HG03159 (cell line): ENCODE measurements at regions not wholly inside any gene's neighbourhood (a gene's known extent, or its start where the extent isn't known, plus 50 kb on each side); places are given as distances from the start of the nearest gene placed in this dataset.
"Not testable (repeated sequence)": the region's sequence is repeated elsewhere in the genome, so short reads cannot be mapped to it uniquely, and the experiment has no call there.

Experiments
- ATAC-seq: cut with Tn5 transposase; IDR thresholded peaks from one replicate; pipeline ENCODE4 v1.9.1; 2021; ENCODE audit warnings: mild to moderate bottlenecking, moderate library complexity; ENCODE audit not compliant: unreplicated experiment

DNA sequence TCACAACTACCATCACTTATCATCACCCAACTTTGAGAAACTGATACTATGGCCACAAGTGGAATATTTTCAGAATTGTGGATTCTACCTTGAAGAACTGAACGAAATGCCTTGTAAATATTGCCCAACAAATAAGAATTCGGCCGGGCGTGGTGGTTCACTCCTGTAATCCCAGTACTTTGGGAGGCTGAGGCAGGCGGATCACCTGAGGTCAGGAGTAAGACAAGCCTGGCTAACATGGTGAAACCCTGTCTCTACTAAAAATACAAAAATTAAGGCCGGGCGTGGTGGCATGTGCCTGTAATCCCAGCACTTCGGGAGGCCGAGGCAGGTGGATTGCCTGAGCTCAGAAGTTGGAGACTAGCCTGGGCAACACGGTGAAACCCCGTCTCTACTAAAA is 862.7 kb downstream of the ZPLD1 start:
- ATAC-seq, result not testable (repeated sequence)

DNA sequence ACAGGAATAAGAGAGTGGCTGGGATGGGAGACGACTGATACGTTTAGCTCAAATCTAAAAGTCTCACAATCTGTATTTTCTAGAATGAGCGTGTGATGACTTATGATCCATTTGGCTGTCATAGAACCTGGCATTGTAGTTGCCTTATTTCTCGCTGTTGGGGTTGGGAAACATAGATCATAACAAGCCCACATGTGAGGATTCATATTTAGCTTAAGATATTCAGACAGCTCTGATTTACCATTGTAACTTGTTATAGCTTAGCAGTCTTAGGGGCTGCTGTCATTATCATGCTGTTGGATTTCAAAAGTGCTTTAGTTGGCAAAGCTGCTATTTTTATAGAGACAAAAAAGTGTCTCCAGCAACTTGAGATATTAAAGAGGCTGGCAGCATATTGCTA is 871.3 kb downstream of the ZPLD1 start:
- ATAC-seq, result no peak

DNA sequence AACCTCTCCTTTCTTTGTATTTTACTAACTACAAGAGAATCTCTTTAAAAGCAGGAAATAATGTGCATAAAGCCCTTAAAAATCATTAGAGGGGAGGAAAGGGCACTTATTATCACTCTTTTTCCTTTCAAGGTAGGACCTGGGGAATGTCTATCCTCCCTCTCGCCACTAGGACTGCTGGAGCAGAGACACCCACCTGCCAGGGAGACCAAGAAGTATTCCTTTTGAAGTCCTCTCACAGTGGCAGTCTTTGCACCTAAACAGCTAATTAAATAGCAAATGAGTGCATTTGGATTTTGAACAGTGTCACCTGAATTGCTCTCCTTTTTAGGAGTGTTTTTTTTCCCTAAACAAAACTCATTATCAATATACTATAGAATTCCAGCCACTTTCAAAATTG is 874.1 kb downstream of the ZPLD1 start:
- no peak for ATAC-seq

DNA sequence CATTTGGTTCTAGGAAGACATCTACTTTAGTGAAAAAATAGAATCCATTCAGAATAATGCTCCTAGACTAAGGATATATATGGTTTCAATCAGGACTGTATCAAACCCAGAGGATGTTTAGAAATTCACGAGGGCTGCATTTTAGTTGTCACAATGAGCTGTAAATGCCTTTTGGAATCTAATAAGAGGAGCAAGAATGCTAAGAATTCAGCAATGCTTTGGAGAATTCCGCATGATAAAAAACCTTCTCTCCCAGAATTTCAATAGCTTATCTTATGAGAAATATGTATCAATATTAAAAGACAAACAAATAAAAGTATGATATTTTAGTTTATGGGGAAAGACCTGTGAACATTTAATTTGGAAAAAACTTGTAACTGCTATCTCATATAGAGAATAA is 885.1 kb downstream of the ZPLD1 start:
- ATAC-seq, result no peak

DNA sequence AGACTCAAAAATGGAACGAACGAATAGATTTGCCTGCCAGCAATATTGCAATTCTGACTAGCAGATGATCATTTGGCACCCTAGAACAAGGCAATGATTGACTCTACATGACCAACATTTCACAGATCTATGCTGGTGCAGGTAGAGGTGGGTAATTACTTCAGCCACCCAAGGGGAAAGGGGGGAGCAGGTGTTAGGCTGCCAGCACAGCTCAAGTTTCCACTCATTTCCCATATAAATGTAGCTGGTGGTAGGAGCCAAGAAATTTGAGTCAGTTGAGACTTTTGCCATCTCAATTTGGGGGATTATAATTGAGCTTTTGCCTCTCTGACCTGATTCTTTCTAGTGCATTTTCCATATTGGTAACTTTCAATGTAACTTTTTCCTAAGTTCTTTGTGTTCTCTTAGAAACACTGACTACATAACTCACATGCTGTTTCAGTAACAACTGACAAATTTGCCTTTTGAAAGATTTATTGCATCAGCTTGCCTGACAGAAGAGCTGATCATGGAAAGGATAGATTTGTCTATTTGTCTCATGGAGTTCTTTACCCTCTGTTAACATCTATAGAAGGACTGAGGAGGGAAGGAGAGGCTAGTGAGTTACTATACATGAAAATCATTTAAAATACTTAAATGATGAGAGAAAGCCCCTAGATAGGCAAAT is 902.5 kb downstream of the ZPLD1 start:
- no peak for ATAC-seq

DNA sequence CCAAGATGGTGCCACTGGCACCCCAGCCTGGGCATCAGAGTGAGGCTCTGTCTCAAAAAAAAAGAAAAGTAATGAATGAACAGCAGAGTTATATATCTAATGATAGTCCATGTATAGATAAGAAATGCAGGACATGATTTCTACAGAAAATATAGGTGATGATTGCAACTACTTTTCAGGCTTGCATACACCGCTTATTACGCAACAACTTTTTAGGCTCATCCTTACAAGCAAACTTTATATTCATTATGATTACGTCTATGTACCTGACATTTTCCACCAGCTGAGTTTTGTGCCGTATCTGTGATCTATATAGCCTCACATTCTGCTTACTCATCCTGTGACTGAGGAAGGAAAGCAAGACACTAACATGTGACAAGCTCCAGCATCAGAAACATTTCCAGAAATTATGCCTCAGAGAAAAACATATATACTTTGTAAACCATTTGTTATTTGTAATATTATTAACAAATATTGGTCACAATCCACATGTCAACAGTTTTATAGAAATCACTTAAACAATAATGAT is 906.3 kb downstream of the ZPLD1 start:
- ATAC-seq, result no peak

DNA sequence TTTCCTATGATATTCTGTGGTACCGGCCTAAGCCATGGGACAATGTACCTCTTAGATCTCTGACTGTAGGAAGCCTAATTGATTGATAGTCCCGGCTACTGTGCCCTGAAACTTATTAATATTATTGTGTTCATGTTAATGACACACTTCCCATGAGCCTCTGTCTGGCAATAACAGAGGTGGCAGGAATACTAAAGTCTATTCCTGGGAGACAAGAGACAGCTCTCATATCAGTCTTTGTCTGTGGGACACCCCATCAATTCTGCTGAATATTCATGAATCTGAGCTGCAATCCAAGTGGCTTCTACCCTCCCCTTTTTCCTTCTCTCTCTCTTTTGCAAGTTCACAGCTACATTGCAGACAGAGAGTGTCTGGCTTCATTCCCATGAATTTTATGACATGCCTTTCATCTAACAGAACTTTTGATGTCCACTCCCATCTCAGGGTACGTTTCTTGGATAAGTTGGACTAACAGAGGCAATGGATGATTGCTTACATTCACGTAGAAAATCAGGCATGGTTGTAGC is 907.5 kb downstream of the ZPLD1 start:
- ATAC-seq, result no peak

DNA sequence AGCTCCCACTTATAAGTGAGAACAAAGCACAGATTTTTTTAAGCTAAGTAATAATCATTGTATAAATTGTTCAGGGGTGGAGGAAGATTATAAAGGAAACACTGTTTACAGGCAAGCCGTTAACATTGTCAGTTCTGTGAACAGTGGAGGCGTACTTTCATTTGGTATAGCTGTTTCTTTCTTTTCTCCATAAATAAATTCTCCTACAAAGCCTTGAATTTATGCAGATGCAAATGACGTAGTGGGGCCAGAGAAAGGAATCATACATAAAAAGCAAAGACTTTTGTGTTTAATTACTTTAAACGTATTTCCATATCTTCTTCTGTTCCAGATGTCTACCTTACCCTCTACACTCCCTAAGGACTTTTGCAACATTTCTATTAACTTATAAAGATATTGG is 914.9 kb downstream of the ZPLD1 start:
- no peak for ATAC-seq

DNA sequence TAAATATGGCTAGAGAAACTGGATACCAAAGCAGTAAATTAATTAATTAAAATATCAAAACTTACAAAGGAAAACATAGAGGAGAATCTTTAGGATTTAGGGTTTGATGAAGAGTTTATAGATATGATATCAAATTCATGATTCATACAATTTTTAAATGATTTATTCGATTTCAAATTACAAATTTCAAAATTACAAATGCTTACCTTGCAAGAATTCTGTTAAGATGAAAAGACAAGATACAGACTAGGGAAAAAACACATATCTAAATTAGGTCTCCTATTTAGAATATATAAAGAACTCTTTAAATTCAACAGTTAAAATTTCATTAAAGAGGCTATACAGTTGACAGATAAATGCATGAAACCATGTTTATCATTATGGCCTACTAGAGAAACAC is 930.7 kb downstream of the ZPLD1 start:
- ATAC-seq, result no peak

DNA sequence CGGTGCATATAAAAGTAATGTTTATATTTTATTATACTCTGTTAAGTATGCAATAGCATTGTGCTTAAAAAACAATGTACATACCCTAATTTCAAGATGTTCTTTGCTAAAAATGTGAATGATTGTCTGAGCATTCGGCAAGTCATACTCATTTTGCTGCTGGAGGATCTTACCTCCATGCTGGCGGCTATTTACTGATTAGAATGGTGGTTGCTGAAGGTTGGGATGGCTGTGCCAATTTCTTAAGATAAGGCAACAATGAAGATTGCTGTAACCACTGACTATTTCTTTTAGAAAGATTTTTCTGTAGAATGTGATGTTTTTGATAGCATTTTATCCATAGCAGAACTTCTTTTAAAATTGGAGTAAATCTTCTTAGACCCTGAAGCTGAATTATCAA is 932.7 kb downstream of the ZPLD1 start:
- no peak for ATAC-seq

DNA sequence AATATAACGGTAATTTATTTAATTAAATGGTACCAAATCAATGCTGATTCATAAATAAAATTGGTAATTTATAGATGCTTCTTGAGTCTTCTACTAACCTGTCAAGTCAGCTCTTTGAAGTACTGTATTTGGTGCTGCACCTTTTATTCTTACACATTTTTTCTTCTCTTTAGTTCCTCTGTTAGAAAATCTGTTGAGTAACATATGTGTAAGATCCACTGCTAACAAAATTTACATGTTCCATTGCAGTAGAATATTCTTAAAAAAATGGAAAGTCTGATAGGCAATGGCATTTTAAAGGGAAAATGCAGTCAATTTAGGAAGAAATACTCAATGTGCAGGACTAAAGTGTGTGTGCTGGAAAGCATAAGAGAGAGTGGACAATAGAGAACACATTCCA is 936.6 kb downstream of the ZPLD1 start:
- no peak for ATAC-seq

DNA sequence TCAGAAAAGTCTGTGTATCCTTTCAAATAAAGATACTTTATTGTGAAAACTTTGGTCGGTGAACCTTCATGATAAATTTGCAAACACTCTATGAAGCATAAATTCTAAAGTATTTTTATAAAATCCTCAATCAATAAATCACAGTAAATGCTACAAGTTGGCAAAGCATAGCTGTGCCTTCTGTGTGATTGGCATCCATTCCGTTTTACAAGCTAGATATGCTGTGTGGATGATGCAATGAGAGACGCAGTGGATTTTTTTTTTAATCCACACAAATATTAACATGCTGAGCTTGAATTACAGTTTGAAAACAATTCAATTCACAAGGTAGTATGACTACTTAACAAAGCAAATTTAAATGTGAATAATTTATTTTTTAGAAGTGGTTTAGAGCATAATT is 937.2 kb downstream of the ZPLD1 start:
- ATAC-seq, result no peak

DNA sequence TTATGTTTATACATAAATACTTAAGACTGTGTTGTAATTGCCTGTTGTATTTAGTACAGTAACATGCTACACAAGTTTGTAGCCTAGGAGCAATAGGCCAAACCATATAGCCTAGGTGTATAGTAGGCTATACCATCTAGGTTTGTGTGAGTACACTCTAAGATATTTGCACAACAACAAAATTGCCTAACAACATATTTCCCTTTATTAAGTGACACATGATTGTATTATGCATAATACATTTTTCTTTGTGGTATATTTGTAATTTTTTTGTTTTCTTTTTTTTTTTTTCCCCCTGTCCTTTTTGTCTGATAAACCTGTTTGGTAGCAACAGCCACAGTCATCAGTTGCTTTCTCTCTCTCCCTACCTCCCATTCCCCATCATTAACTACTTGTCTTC is 945.6 kb downstream of the ZPLD1 start:
- no peak for ATAC-seq

DNA sequence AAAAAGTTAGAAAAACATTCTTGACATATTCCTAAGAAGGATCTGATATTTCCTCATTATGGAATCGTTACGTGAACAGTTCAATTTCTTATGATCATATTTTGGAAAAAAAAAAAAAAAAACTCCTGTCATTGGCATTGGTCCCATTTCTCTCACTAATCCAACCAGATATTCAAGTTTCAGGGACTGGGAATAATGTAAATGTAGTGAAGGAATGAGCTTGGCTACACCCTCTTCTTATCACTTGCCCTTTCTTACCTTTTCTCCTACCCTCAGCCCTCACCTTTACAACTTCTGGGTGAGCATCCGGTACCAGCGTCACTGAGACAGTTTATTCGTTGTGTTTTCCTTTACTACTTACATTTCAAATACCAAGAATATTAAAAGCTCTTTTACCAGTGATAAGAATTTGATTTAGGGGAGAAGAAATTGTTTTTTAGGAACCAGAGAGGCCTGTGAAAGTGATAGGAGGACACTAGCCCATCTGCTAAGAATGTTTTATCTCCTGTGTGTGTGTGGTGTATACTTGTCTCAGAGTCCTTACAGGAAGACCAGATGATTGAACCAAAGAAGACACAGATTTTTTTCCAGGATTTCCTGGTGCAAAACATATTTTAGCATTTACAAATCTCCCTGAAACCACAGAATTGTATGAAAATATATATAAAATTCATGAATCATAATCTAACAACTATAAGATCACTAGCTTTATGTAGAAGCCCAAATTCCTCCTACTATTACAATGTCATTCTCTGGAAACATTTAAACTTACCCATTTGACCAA is 946.7 kb downstream of the ZPLD1 start:
- ATAC-seq, result no peak

DNA sequence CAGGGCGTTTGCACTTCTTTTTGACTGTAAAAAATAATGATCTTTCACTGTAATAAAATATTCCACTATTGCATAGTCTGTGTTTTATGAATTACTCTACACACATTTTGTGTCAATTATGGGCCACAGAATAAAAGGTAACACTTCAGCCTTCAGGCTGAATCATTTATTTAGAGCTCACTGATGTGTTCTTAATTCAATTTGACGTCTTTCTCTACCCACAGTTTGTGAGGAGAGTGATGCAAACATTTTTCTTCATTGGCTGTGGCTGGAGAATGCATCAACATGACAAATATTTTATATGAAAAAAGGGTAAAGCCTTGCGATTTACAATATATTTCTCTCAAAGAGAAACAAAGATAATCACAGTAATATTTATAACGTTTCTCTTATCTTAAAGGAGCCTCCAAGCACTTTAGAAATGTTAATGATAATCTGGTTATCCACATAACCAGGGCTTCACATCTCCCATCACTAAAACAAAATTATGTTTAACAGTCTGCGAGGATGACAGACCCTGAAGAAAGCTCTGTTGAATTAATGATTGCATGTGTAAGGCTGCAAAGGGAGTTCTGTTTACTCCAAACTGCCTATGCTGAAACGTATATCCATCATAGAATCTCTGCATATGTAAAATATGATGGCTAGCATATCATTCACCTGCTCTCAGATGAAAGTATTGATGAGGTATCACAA is 951.3 kb downstream of the ZPLD1 start:
- no peak for ATAC-seq

DNA sequence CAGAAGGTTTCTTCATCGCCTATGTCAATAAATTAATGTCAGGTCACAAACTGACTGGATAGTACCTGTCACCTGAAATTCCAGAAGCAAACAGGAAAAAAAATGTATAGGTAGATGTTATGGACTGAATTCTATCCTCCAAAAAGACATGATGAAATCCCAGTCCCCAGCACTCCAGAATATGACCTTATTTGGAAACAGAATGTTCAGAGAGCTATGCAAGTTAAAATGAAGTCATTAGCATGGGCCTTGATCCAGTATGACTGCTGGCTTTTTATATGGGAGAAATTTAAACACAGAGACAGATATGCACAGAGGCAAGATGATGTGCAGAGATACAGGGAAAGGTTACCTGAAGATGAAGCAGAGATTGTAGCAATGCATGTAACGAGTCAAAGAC is 953.4 kb downstream of the ZPLD1 start:
- ATAC-seq, result no peak

DNA sequence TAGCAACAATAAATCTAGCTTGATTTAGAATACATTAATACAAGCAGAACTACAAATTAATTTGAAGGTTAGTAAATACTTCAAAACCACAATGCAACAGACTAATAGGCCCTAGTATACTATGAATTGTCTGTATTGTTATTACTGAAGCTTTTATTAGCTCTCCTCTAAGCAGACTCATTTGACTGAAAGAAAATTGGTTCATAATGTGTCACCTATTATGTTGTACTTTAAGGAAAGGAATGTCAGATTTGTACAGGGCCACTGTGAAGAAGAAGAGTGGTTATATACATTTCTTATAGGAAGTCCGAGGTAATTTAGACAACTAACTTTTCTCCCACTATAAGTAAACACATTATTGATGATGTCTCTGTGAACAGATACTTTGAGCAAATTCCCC is 954.5 kb downstream of the ZPLD1 start:
- ATAC-seq, result no peak

DNA sequence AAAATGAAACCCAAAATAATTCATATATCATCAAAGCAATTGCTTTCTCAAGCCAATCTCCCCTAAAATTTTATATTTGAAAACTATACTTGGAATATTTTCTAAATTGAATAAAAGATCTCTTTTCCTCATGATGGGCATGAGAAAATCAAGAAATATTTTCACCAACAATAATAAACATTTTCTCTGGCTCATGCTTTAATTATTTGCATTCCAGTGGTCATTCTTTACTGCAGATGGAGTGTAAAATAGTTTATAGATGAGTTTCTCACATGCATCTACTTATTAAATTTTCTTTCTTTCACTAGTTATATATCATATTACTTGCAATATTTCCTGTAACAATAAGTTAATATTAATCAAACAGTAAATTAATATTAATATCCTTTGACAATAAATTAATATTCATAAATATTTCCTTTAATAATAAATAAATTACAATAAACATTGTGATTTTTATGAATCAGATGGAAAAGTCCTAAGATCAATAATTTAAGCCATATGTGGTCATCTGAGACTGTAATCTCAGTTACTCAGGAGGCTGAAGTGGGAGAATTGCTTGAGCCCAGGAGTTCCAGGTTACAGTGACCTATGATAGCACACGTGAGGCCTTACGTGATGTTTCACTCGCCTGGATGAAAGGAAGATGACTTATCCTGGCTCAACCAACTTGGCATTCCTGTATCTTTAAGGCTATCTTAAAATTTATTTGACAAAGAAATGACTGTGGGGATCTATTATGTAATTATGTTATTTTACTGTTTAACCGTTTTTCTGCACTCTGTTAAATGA is 958.8 kb downstream of the ZPLD1 start:
- ATAC-seq, result no peak

DNA sequence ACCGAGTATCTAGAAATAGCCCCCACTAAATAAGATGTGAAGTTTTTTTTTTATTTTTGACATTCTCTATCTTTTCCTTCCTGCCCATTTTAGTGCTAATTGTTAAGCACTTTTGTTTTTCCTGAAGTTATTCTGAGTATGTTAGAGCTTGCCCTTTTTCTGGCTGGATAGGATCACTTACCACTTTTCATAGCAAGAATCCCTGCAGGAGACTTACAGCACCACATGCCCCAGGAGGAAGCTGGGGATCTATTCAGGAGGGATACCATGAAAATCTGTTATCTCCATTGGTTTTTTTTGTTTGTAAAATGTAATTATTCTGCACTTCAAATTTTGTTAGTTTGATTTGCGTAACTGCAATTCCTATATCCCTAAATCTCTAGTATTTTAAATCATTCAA is 968.4 kb downstream of the ZPLD1 start:
- no peak for ATAC-seq

DNA sequence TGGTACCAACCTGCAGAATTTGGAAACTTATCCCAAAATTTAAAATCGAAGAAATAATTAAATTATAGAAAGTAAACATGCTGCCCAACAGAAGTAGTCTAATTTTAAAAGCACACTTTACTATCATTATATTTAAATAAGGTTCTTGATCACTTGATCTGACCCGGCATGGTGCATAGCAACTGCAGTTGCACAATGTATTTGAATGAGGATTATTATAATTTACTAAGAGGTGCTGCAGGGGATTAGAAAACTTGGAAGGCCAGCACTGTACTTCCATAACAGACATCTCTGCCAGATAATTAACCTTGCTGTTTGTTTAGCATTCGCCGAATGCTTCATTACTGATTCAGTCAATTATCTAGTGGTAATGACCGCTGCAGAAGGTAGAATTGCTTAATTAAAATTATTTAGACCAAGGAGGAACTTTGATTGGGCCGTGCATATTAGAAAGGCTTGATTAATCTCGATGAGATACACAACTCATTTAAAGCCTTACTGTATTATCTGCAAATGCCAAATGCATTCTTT is 971.6 kb downstream of the ZPLD1 start:
- ATAC-seq, result no peak

DNA sequence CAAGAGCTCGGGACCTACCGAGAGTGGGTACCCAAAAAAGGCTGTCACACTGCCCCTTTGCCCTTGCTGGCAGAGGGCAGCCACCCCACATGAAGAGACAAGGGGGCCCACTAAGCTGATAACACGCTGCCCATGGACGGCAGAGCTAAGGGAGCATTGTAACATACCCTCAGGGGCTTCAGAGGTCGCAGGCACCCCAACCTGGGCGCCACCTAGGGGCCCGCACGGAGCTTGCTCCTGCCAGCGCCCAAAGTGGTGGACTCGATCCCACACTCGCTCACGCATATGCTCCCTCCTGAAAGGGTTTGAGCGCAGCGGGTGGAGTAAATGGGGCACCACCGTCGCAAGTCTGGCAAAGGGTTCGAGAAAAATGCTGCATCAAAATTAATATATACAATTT is 975.4 kb downstream of the ZPLD1 start:
- ATAC-seq, result no peak
